Thoracic aorta (tissue), 2 donors: ENCODE measurements at regions not wholly inside any gene's neighbourhood (a gene's known extent, or its start where the extent isn't known, plus 50 kb on each side); places are given as distances from the start of the nearest gene placed in this dataset.
"Not testable (repeated sequence)": the region's sequence is repeated elsewhere in the genome, so short reads cannot be mapped to it uniquely, and the experiment has no call there.

Source experiments
- ATAC-seq: fragments of 150-250 bp; one replicate; pipeline ENCODE4 v1.8.0; 2017; ENCODE audit warnings: low read depth; ENCODE audit not compliant: insufficient number of reproducible peaks, low FRiP score
- DNase-seq: peaks from one replicate; pipeline ENCODE4 v3.0.0-alpha.2; 2020; ENCODE audit warnings: low spot score
- H3K27ac ChIP-seq, 2 donors: fragments of 200-600 bp; sonication (generic); 1 replicate in 1 of 2; 2 replicates in 1 of 2; pipeline ENCODE4 v1.5.1; 2016; ENCODE audit warnings: mild to moderate bottlenecking in 2 of 2, moderate library complexity in 2 of 2
- H3K27me3 ChIP-seq: fragments of 200-600 bp; sonication (generic); replicated peaks from 2 replicates; pipeline ENCODE4 v1.6.0; 2016; ENCODE audit warnings: mild to moderate bottlenecking; ENCODE audit not compliant: insufficient read depth
- H3K36me3 ChIP-seq: fragments of 200-600 bp; sonication (generic); one replicate; pipeline ENCODE4 v1.5.1; 2016
- H3K4me1 ChIP-seq, 2 donors: fragments of 200-600 bp; sonication (generic); 1 replicate in 1 of 2; 2 replicates in 1 of 2; pipeline versions ENCODE4 v1.5.1 to v1.6.0; 2016; ENCODE audit warnings: low read depth in 2 of 2, mild to moderate bottlenecking in 1 of 2; ENCODE audit not compliant: control insufficient read depth in 1 of 2
- H3K4me3 ChIP-seq: fragments of 200-600 bp; sonication (generic); 2 replicates; pipeline ENCODE4 v1.5.1; 2016; ENCODE audit warnings: mild to moderate bottlenecking
- H3K9me3 ChIP-seq: fragments of 200-600 bp; sonication (generic); 2 replicates; pipeline ENCODE4 v1.5.1; 2016
- CTCF ChIP-seq: fragments of 200-600 bp; sonication (generic); IDR thresholded peaks from one replicate; pipeline ENCODE4 v1.5.1; 2019; ENCODE audit warnings: antibody characterized with exemption

- no peaks in the 10 kb centered on the region for H3K9me3 ChIP-seq
- no peaks in the 10 kb centered on the region for H3K27me3 ChIP-seq
- H3K36me3 ChIP-seq = no peaks in the 10 kb centered on the region
- ATAC-seq (peak; percentile 50), DNase-seq (no peak)
- H3K27ac ChIP-seq = no peak overlapping the region
- H3K4me3 ChIP-seq = no peak overlapping the region
- no peak for TF ChIP-seq CTCF
- H3K4me1 ChIP-seq = peaks cover 0 to 6% of the 10 kb centered on the region in 2 donors
Measured at GRCh38 chr6:112956696-112957535, 609.8 kb downstream of the RFPL4B start.

DNA sequence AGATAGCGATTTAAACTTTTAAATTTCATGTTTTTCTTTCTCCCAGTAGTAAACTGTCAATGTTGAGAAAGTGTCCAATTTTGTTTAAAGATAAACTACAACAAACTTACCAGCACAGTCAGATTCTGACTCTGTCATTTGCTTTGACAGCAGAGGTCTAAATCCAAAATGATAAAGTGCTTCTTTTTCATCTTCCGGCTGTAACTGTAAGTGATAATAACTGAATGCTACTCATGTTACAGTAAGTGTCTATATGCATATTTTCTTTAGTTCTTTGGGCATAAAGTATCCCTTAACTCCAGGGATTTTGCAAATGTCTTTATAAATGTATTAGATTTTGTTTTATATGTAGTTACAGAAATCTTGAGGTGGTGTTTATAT lies 610.4 kb downstream of the RFPL4B start:
- TF ChIP-seq CTCF = no peak
- Histone ChIP-seq H3K4me3 (no peak overlapping the region), H3K27ac (no peak overlapping the region), H3K4me1 (peaks cover 0 to 6% of the 10 kb centered on the region in 2 donors), H3K27me3 (no peaks in the 10 kb centered on the region), H3K9me3 (no peaks in the 10 kb centered on the region), H3K36me3 (no peaks in the 10 kb centered on the region)
- ATAC-seq = no peak
- DNase-seq = no peak

- not testable (repeated sequence) for H3K36me3 ChIP-seq, H3K9me3 ChIP-seq, H3K27ac ChIP-seq, H3K4me3 ChIP-seq, H3K4me1 ChIP-seq, ATAC-seq, H3K27me3 ChIP-seq, DNase-seq
Measured at GRCh38 chr6:112960130-112960529, 613.0 kb downstream of the RFPL4B start.

DNA sequence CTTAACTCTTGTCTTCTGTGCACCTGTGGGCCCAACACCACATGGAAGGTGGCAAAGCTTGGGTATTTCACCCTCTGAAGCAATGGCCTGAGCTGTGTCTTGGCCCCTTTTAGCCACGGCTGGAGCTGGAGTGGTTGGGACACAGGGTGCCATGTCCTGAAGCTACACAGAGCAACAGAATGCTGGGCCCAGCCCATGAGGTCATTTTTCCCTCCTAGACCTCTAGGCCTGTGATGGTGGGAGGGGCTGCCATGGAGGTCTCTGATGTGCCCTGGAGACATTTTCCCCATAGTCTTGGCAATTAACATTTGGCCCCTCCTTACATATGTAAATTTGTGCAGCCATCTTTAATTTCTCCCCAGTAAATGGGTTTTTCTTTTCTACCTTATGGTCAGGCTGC lies 620.8 kb downstream of the RFPL4B start:
- ATAC-seq (no peak), DNase-seq (no peak)
- Histone ChIP-seq H3K36me3 (no peaks in the 10 kb centered on the region), H3K27ac (no peak overlapping the region), H3K27me3 (no peaks in the 10 kb centered on the region), H3K4me1 (no peaks in the 10 kb centered on the region), H3K9me3 (no peaks in the 10 kb centered on the region), H3K4me3 (no peak overlapping the region)
- TF ChIP-seq CTCF = no peak

DNA sequence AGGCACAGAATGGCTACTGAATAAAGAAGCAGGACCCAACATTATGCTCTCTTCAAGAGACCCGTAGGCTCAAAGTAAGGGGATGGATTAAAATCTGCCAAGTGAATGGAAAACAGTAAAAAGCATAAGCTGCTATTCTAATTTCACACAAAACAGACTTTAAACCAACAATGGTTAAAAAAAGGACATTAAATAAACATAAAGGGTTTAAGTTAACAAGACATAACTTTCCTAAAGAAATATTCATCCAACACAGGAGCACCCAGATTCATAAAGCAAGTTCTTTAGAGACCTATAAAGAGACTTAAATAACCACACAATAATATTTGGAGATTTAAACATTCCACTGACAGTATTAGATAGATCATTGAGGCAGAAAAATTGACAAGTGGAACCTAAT lies 624.5 kb downstream of the RFPL4B start:
- ATAC-seq (no peak), DNase-seq (no peak)
- Histone ChIP-seq H3K4me1 (no peaks in the 10 kb centered on the region), H3K9me3 (no peaks in the 10 kb centered on the region), H3K4me3 (no peak overlapping the region), H3K27ac (no peak overlapping the region), H3K36me3 (no peaks in the 10 kb centered on the region), H3K27me3 (no peaks in the 10 kb centered on the region)
- no peak for TF ChIP-seq CTCF

DNA sequence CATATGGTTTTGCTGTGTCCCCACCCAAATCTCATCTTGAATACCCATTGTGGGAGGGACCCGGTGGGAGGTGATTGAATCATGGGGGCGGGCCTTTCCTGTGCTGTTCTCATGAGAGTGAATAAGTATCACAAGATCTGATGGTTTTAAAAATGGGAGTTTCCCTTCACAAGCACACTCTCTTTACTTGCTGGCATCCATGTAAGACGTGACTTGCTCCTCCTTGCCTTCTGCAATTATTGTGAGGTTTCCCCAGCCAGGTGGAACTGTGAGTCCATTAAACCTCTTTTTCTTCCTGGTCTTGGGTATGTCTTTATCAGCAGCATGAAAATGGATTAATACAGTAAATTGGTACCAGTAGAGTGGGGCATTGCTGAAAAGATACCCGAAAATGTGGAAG lies 627.8 kb downstream of the RFPL4B start:
- H3K4me1 ChIP-seq, H3K36me3 ChIP-seq: not testable (repeated sequence)

GRCh38 chr6:112976579-112976978 lies 629.4 kb downstream of the RFPL4B start:
- not testable (repeated sequence) for H3K27me3 ChIP-seq, H3K36me3 ChIP-seq, H3K4me3 ChIP-seq, H3K4me1 ChIP-seq, DNase-seq, H3K27ac ChIP-seq, H3K9me3 ChIP-seq, ATAC-seq

More for the DNA sequence above, 627.8 kb downstream of the RFPL4B start:
- not testable (repeated sequence) for ATAC-seq, H3K27me3 ChIP-seq, H3K9me3 ChIP-seq, DNase-seq, H3K27ac ChIP-seq, H3K4me3 ChIP-seq
